ENCODE measurements at regions not wholly inside any gene's neighbourhood (a gene's known extent, or its start where the extent isn't known, plus 50 kb on each side); places are given as distances from the start of the nearest gene placed in this dataset.

GRCh38 chr3:20773320-20773984 is 587.4 kb upstream of the SGO1 start:
- Histone ChIP-seq H3K9me3 (peaks cover 0 to 5% (median 0%) of the 10 kb centered on the region in 4 donors), H3K36me3 (no peaks in the 10 kb centered on the region), H3K27me3 (no peaks in the 10 kb centered on the region), H3K27ac (no peak overlapping the region), H3K4me1 (no peaks in the 10 kb centered on the region), H3K4me3 (no peak overlapping the region)
- TF ChIP-seq CTCF (IDR thresholded peaks at IDR 0.05) (no peak), EP300 (IDR thresholded peaks at IDR 0.05) (no peak), POLR2A (IDR thresholded peaks at IDR 0.05) (no peak)
- 90 to 91% methylated on average over 5 of the region's 5 CpGs for WGBS, 2 donors
- no peak for DNase-seq (ENCODE audit: low spot score in 2 of 2)

GRCh38 chr3:20772869-20773268 is 586.9 kb upstream of the SGO1 start:
- Histone ChIP-seq H3K27me3 (no peaks in the 10 kb centered on the region), H3K9me3 (peaks cover 0 to 5% (median 0%) of the 10 kb centered on the region in 4 donors), H3K4me3 (no peak overlapping the region), H3K36me3 (no peaks in the 10 kb centered on the region), H3K27ac (no peak overlapping the region), H3K4me1 (no peaks in the 10 kb centered on the region)
- no peak for DNase-seq (ENCODE audit: low spot score in 2 of 2)
- TF ChIP-seq CTCF (IDR thresholded peaks at IDR 0.05) (no peak), EP300 (IDR thresholded peaks at IDR 0.05) (no peak), POLR2A (IDR thresholded peaks at IDR 0.05) (no peak)

- Histone ChIP-seq H3K9me3 (peaks cover 0 to 11% (median 0%) of the 10 kb centered on the region in 4 donors), H3K27ac (no peak overlapping the region), H3K4me1 (no peaks in the 10 kb centered on the region), H3K4me3 (no peak overlapping the region), H3K27me3 (no peaks in the 10 kb centered on the region), H3K36me3 (no peaks in the 10 kb centered on the region)
- TF ChIP-seq POLR2A (IDR thresholded peaks at IDR 0.05) (no peak), EP300 (IDR thresholded peaks at IDR 0.05) (no peak), CTCF (IDR thresholded peaks at IDR 0.05) (no peak)
- 56 to 58% methylated on average over 4 of the region's 4 CpGs for WGBS, 2 donors
- DNase-seq (ENCODE audit: low spot score in 2 of 2) = no peak
These were observed 583.4 kb upstream of the SGO1 start for GRCh38 chr3:20769430-20769829.

GRCh38 chr3:20760981-20761380 is 575.0 kb upstream of the SGO1 start:
- H3K4me3 ChIP-seq = no peak overlapping the region
- TF ChIP-seq CTCF (IDR thresholded peaks at IDR 0.05) = no peak
- TF ChIP-seq POLR2A (IDR thresholded peaks at IDR 0.05) = no peak
- TF ChIP-seq EP300 (IDR thresholded peaks at IDR 0.05) = no peak
- DNase-seq (ENCODE audit: low spot score in 2 of 2) = no peak
- H3K4me1 ChIP-seq = no peaks in the 10 kb centered on the region
- H3K9me3 ChIP-seq = no peaks in the 10 kb centered on the region
- no peaks in the 10 kb centered on the region for H3K27me3 ChIP-seq
- no peaks in the 10 kb centered on the region for H3K36me3 ChIP-seq
- H3K27ac ChIP-seq = no peak overlapping the region

GRCh38 chr3:20752416-20752815 is 566.4 kb upstream of the SGO1 start:
- no peaks in the 10 kb centered on the region for H3K36me3 ChIP-seq
- no peak overlapping the region for H3K4me3 ChIP-seq
- no peaks in the 10 kb centered on the region for H3K9me3 ChIP-seq
- H3K27ac ChIP-seq = no peak overlapping the region
- DNase-seq (ENCODE audit: low spot score in 2 of 2) = no peak
- H3K4me1 ChIP-seq = no peaks in the 10 kb centered on the region
- TF ChIP-seq POLR2A (IDR thresholded peaks at IDR 0.05) (no peak), EP300 (IDR thresholded peaks at IDR 0.05) (no peak), CTCF (IDR thresholded peaks at IDR 0.05) (no peak)
- WGBS, 2 donors = 59 to 71% methylated on average over 1 of the region's 1 CpG
- H3K27me3 ChIP-seq = no peaks in the 10 kb centered on the region

Measured in tibial nerve (tissue), 4 donors.